MM.1S (cell line): ENCODE measurements at regions not wholly inside any gene's neighbourhood (a gene's known extent, or its start where the extent isn't known, plus 50 kb on each side); places are given as distances from the start of the nearest gene placed in this dataset.

Source experiments
- DNase-seq: peaks from one replicate; pipeline ENCODE4 v3.0.0-alpha.2; 2015
- H2AFZ ChIP-seq: fragments of 300-600 bp; sonication (generic); 2 replicates; pipeline ENCODE4 v1.6.0; 2016; ENCODE audit warnings: antibody characterized with exemption, low read length
- H3F3A ChIP-seq: fragments of 300-600 bp; sonication (generic); 2 replicates; pipeline ENCODE4 v1.6.1; 2016; ENCODE audit warnings: mild to moderate bottlenecking, antibody characterized with exemption, low read length, moderate library complexity, mixed read lengths; ENCODE audit not compliant: insufficient read depth
- H3K27ac ChIP-seq: fragments of 300-600 bp; sonication (generic); 2 replicates; pipeline ENCODE4 v1.5.1; 2016; ENCODE audit warnings: mild to moderate bottlenecking, low read length
- H3K27me3 ChIP-seq: fragments of 300-600 bp; sonication (generic); replicated peaks from 2 replicates; pipeline ENCODE4 v1.6.0; 2016; ENCODE audit warnings: low read length; ENCODE audit not compliant: insufficient read depth
- H3K36me3 ChIP-seq: fragments of 300-600 bp; sonication (generic); replicated peaks from 2 replicates; pipeline ENCODE4 v1.6.1; 2016; ENCODE audit warnings: mild to moderate bottlenecking, low read length, mixed read lengths; ENCODE audit not compliant: insufficient read depth
- H3K4me1 ChIP-seq: fragments of 300-600 bp; sonication (generic); 2 replicates; pipeline ENCODE4 v1.6.1; 2016; ENCODE audit warnings: low read length, mixed read lengths
- H3K4me2 ChIP-seq: fragments of 300-600 bp; sonication (generic); 2 replicates; pipeline ENCODE4 v1.6.0; 2016; ENCODE audit warnings: low read depth, low read length
- H3K4me3 ChIP-seq: fragments of 300-600 bp; sonication (generic); 2 replicates; pipeline ENCODE4 v1.5.1; 2016; ENCODE audit warnings: low read length, mixed read lengths
- H3K79me2 ChIP-seq: fragments of 300-600 bp; sonication (generic); 2 replicates; pipeline ENCODE4 v1.6.1; 2016; ENCODE audit warnings: mixed run types, low read length, mixed read lengths
- H3K9ac ChIP-seq: fragments of 300-600 bp; sonication (generic); 2 replicates; pipeline ENCODE4 v1.6.1; 2016; ENCODE audit warnings: low read length, mixed read lengths
- H3K9me2 ChIP-seq: fragments of 300-600 bp; sonication (generic); replicated peaks from 2 replicates; pipeline ENCODE4 v1.6.1; 2016; ENCODE audit warnings: mild to moderate bottlenecking, low read length, mixed read lengths; ENCODE audit not compliant: insufficient read depth
- H3K9me3 ChIP-seq: fragments of 300-600 bp; sonication (generic); replicated peaks from 2 replicates; pipeline ENCODE4 v1.6.1; 2016; ENCODE audit warnings: mild to moderate bottlenecking, low read length, mixed read lengths; ENCODE audit not compliant: insufficient read depth
- H4K20me1 ChIP-seq: fragments of 300-600 bp; sonication (generic); 2 replicates; pipeline ENCODE4 v1.6.1; 2016; ENCODE audit warnings: mild to moderate bottlenecking, low read length, moderate library complexity, mixed read lengths; ENCODE audit not compliant: insufficient read depth
- EZH2 ChIP-seq: fragments of 300-600 bp; sonication (generic); optimal IDR thresholded peaks from 2 replicates; pipeline ENCODE3; 2017; ENCODE audit warnings: low read depth, mild to moderate bottlenecking, antibody characterized with exemption, low read length, mixed read lengths
- EZH2phosphoT487 ChIP-seq: fragments of 300-600 bp; sonication (generic); IDR thresholded peaks from 2 replicates; pipeline ENCODE4 v1.6.1; 2018; ENCODE audit warnings: antibody characterized with exemption, low read length
- TF ChIP-seq, protein P1 (sequence below): fragments of 300-600 bp; sonication (generic); IDR thresholded peaks from 2 replicates; pipeline ENCODE4 v1.5.1; 2016; ENCODE audit warnings: antibody characterized with exemption, low read length, mixed read lengths

DNA sequence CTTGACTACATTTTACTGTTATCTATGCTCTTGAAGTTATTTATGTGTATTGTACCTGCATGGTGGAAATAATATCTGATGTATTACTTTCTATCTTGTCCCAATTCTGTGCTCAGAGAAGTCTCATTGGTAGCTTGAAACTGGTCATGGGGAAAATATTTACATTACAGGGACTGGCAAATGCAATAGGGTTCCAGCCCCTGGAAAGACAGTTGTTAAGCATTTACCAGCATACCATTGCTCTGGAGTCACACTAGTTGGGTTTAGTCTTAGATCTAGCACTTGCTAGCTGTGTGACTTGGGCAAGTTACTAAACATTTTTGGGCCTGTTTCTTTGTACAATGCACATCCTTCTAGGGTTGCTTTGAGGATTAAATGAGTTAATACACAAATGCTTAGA, 86.3 kb upstream of the NRXN3 start:
- H3K79me2 ChIP-seq, result no peaks in the 10 kb centered on the region
- TF ChIP-seq EZH2, result no peak
- TF ChIP-seq, protein P1, sequence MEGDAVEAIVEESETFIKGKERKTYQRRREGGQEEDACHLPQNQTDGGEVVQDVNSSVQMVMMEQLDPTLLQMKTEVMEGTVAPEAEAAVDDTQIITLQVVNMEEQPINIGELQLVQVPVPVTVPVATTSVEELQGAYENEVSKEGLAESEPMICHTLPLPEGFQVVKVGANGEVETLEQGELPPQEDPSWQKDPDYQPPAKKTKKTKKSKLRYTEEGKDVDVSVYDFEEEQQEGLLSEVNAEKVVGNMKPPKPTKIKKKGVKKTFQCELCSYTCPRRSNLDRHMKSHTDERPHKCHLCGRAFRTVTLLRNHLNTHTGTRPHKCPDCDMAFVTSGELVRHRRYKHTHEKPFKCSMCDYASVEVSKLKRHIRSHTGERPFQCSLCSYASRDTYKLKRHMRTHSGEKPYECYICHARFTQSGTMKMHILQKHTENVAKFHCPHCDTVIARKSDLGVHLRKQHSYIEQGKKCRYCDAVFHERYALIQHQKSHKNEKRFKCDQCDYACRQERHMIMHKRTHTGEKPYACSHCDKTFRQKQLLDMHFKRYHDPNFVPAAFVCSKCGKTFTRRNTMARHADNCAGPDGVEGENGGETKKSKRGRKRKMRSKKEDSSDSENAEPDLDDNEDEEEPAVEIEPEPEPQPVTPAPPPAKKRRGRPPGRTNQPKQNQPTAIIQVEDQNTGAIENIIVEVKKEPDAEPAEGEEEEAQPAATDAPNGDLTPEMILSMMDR, result no peak
- TF ChIP-seq EZH2phosphoT487, result no peak
- no peak for DNase-seq
- H3K9me3 ChIP-seq, result no peaks in the 10 kb centered on the region
- no peak overlapping the region for H3K4me2 ChIP-seq
- no peak overlapping the region for H3K4me3 ChIP-seq
- H3K9me2 ChIP-seq, result no peaks in the 10 kb centered on the region
- no peaks in the 10 kb centered on the region for H3K36me3 ChIP-seq
- no peaks in the 10 kb centered on the region for H3F3A ChIP-seq
- H3K4me1 ChIP-seq, result no peaks in the 10 kb centered on the region
- H3K27me3 ChIP-seq, result no peaks in the 10 kb centered on the region
- no peak overlapping the region for H2AFZ ChIP-seq
- H3K9ac ChIP-seq, result no peak overlapping the region
- H3K27ac ChIP-seq, result no peak overlapping the region
- no peaks in the 10 kb centered on the region for H4K20me1 ChIP-seq

DNA sequence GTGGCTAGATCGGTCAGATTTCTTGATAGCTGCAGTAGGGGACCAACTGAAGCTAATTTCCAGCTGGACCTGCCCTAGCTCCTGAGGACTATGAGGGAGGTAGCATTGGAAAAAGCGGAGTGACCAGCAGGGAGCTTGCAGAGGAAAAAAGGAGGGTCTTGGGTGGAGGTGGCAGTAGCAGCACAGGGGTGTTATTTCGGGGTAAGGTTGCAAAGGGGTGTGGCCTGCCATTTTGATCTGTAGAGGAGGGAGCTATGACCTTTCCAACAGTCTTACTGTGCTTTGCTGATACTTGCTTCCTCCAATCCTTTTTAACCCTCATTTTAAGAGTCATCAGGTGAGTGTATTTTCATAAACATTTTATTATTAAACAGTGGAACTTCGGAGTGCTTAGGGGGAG, 83.8 kb upstream of the NRXN3 start:
- no peak for DNase-seq
- no peaks in the 10 kb centered on the region for H3F3A ChIP-seq
- no peak overlapping the region for H3K9ac ChIP-seq
- no peak overlapping the region for H2AFZ ChIP-seq
- H3K4me1 ChIP-seq, result no peaks in the 10 kb centered on the region
- no peaks in the 10 kb centered on the region for H3K36me3 ChIP-seq
- H4K20me1 ChIP-seq, result no peaks in the 10 kb centered on the region
- no peak overlapping the region for H3K4me3 ChIP-seq
- no peak overlapping the region for H3K4me2 ChIP-seq
- H3K27me3 ChIP-seq, result no peaks in the 10 kb centered on the region
- no peak overlapping the region for H3K27ac ChIP-seq
- H3K9me2 ChIP-seq, result no peaks in the 10 kb centered on the region
- H3K9me3 ChIP-seq, result no peaks in the 10 kb centered on the region
- H3K79me2 ChIP-seq, result no peaks in the 10 kb centered on the region
- TF ChIP-seq EZH2phosphoT487 (no peak), EZH2 (no peak)
- TF ChIP-seq, protein P1, result no peak

DNA sequence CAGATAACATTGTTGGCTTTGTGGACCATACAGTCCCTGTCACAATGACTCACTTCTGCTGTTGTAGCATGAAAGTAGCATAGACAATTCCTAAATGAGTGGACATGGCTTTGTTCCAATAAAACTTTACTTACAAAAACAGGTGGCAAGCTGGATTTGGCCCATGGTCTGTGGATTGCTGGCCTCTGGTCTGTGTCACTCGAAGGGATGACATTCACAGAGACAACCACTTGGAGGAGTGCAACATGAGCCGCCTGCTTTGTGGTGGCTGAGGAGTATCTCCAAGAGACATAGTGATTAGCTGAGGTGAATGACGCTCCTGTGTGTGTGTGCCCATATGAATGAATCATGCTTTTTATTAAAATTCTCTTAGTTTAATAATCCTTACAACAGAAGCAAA, 81.3 kb upstream of the NRXN3 start:
- H3K9me2 ChIP-seq, result no peaks in the 10 kb centered on the region
- no peaks in the 10 kb centered on the region for H3K79me2 ChIP-seq
- H3K27ac ChIP-seq, result no peak overlapping the region
- TF ChIP-seq EZH2 (no peak), EZH2phosphoT487 (no peak)
- TF ChIP-seq, protein P1, result no peak
- H3K9ac ChIP-seq, result no peak overlapping the region
- no peak overlapping the region for H2AFZ ChIP-seq
- no peak overlapping the region for H3K4me2 ChIP-seq
- no peaks in the 10 kb centered on the region for H3K9me3 ChIP-seq
- H3K4me1 ChIP-seq, result no peaks in the 10 kb centered on the region
- no peaks in the 10 kb centered on the region for H4K20me1 ChIP-seq
- H3K4me3 ChIP-seq, result no peak overlapping the region
- H3K27me3 ChIP-seq, result no peaks in the 10 kb centered on the region
- no peaks in the 10 kb centered on the region for H3K36me3 ChIP-seq
- no peak for DNase-seq
- no peaks in the 10 kb centered on the region for H3F3A ChIP-seq

DNA sequence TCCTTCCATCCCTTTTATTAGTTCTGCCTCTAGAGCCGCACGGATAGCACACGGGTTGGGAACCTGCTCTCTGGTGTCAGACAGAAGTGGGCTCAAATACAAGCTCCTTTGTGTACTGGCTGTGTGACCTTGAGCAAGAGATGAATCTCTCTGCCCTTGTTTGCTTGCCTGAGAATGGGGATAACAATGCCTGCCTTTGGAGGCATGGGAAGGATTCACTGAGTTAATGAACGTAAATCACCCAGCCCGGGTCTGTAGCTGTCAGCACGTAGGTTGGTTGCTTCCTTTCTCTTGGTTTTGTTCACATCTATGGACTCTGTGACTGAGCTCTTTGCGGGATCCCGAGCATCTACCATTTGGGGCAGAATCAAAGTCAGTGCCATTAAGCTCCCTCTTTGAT, 79.3 kb upstream of the NRXN3 start:
- Histone ChIP-seq H3K27me3 (no peaks in the 10 kb centered on the region), H3K9me3 (no peaks in the 10 kb centered on the region)
- TF ChIP-seq, protein P1, result no peak
- TF ChIP-seq EZH2 (no peak), EZH2phosphoT487 (no peak)

More for the DNA sequence above, 79.3 kb upstream of the NRXN3 start:
- H2AFZ ChIP-seq, result no peak overlapping the region
- H3K79me2 ChIP-seq, result no peaks in the 10 kb centered on the region
- no peaks in the 10 kb centered on the region for H3F3A ChIP-seq
- H3K9ac ChIP-seq, result no peak overlapping the region
- H3K4me2 ChIP-seq, result no peak overlapping the region
- H4K20me1 ChIP-seq, result no peaks in the 10 kb centered on the region
- H3K36me3 ChIP-seq, result no peaks in the 10 kb centered on the region
- no peaks in the 10 kb centered on the region for H3K4me1 ChIP-seq
- no peaks in the 10 kb centered on the region for H3K9me2 ChIP-seq
- H3K27ac ChIP-seq, result no peak overlapping the region
- H3K4me3 ChIP-seq, result no peak overlapping the region
- DNase-seq, result no peak
